OCI-LY3 (cell line): ENCODE measurements at regions not wholly inside any gene's neighbourhood (a gene's known extent, or its start where the extent isn't known, plus 50 kb on each side); places are given as distances from the start of the nearest gene placed in this dataset.

ENCODE experiments used
- H2AFZ ChIP-seq: fragments of 200-600, 300-600 bp; shearing (Covaris generic); 2 replicates; pipeline ENCODE4 v1.6.0; 2014; ENCODE audit warnings: antibody characterized with exemption, low read depth, low read length
- H3K27ac ChIP-seq: fragments of 200-600, 300-600 bp; sonication (generic); 2 replicates; pipeline ENCODE4 v1.5.1; 2014; ENCODE audit warnings: mild to moderate bottlenecking, low read length, moderate library complexity, mixed read lengths
- H3K27me3 ChIP-seq: fragments of 200-600, 300-600 bp; sonication (generic); 2 replicates; pipeline ENCODE4 v1.6.1; 2014; ENCODE audit warnings: low read depth, low read length, mixed read lengths
- H3K36me3 ChIP-seq: fragments of 200-600, 300-600 bp; sonication (generic); replicated peaks from 2 replicates; pipeline ENCODE3; 2014; ENCODE audit warnings: low read depth, low read length, mixed read lengths
- H3K4me1 ChIP-seq: fragments of 300-600, 200-600 bp; sonication (generic); 2 replicates; pipeline ENCODE4 v1.6.1; 2014; ENCODE audit warnings: low read length, mixed read lengths
- H3K4me2 ChIP-seq: fragments of 200-600, 300-600 bp; sonication (generic); 2 replicates; pipeline ENCODE4 v1.6.1; 2014; ENCODE audit warnings: low read length, mixed read lengths
- H3K4me3 ChIP-seq: fragments of 300-600, 200-600 bp; sonication (generic); 2 replicates; pipeline ENCODE4 v1.5.1; 2014; ENCODE audit warnings: antibody characterized with exemption, mild to moderate bottlenecking, low read length, moderate library complexity
- H3K79me2 ChIP-seq: fragments of 300-600, 200-600 bp; shearing (Covaris generic); 2 replicates; pipeline ENCODE4 v1.6.1; 2014; ENCODE audit warnings: mild to moderate bottlenecking, low read length, mixed read lengths
- H3K9ac ChIP-seq: fragments of 300-600, 200-600 bp; shearing (Covaris generic); 2 replicates; pipeline ENCODE4 v1.6.0; 2014; ENCODE audit warnings: mild to moderate bottlenecking, low read length, moderate library complexity
- H3K9me3 ChIP-seq: fragments of 200-600, 300-600 bp; shearing (Covaris generic); 2 replicates; pipeline ENCODE4 v1.6.1; 2014; ENCODE audit warnings: low read length, mixed read lengths; ENCODE audit not compliant: insufficient read depth
- H4K20me1 ChIP-seq: fragments of 200-600, 300-600 bp; sonication (generic); 2 replicates; pipeline ENCODE4 v1.6.1; 2016; ENCODE audit warnings: low read length, mixed read lengths; ENCODE audit not compliant: insufficient read depth
- CTCF ChIP-seq: fragments of 200-600, 300-600 bp; sonication (generic); IDR thresholded peaks from 2 replicates; pipeline ENCODE4 v1.5.1; 2014; ENCODE audit warnings: antibody characterized with exemption, low read length, low read depth
- EZH2phosphoT487 ChIP-seq: fragments of 200-600 bp; shearing (Covaris generic); IDR thresholded peaks from 2 replicates; pipeline ENCODE4 v1.6.1; 2018; ENCODE audit warnings: antibody characterized with exemption, mixed run types, low read depth

- H3K4me1 ChIP-seq: peaks cover 38% of the 10 kb centered on the region
- H4K20me1 ChIP-seq: no peaks in the 10 kb centered on the region
- no peak overlapping the region for H3K9ac ChIP-seq
- H3K4me3 ChIP-seq: no peak overlapping the region
- H3K36me3 ChIP-seq: no peaks in the 10 kb centered on the region
- TF ChIP-seq CTCF: no peak
- H3K27ac ChIP-seq: no peak overlapping the region
- H3K4me2 ChIP-seq: no peak overlapping the region
- no peak overlapping the region for H2AFZ ChIP-seq
- H3K9me3 ChIP-seq: peaks cover 7% of the 10 kb centered on the region; the same call in 1 of the 2 replicates
- peaks cover 13% of the 10 kb centered on the region; the same call in 1 of the 2 replicates for H3K27me3 ChIP-seq
- no peaks in the 10 kb centered on the region for H3K79me2 ChIP-seq
Measured at GRCh38 chr1:239023732-239024360, 362.5 kb upstream of the CHRM3 start.

GRCh38 chr1:239016337-239016736 lies 370.0 kb upstream of the CHRM3 start:
- Histone ChIP-seq H3K27ac (no peak overlapping the region), H3K79me2 (no peaks in the 10 kb centered on the region), H3K4me1 (peaks cover 5% of the 10 kb centered on the region; the same call in 1 of the 2 replicates), H3K4me2 (no peak overlapping the region), H2AFZ (no peak overlapping the region), H3K9me3 (no peaks in the 10 kb centered on the region), H3K36me3 (no peaks in the 10 kb centered on the region), H3K27me3 (no peaks in the 10 kb centered on the region), H3K4me3 (no peak overlapping the region), H3K9ac (no peak overlapping the region), H4K20me1 (no peaks in the 10 kb centered on the region)
- TF ChIP-seq CTCF: no peak
- no peak for TF ChIP-seq EZH2phosphoT487

- Histone ChIP-seq H3K27me3 (no peaks in the 10 kb centered on the region), H3K27ac (no peak overlapping the region), H3K4me3 (no peak overlapping the region), H3K9me3 (no peaks in the 10 kb centered on the region), H3K4me1 (peaks cover 3% of the 10 kb centered on the region; the same call in 1 of the 2 replicates), H3K79me2 (no peaks in the 10 kb centered on the region), H3K9ac (no peak overlapping the region), H3K4me2 (no peak overlapping the region), H3K36me3 (no peaks in the 10 kb centered on the region), H4K20me1 (no peaks in the 10 kb centered on the region), H2AFZ (no peak overlapping the region)
- TF ChIP-seq CTCF (no peak), EZH2phosphoT487 (no peak)
Measured at GRCh38 chr1:239011382-239011781, 375.0 kb upstream of the CHRM3 start.

GRCh38 chr1:239008568-239008967 lies 377.8 kb upstream of the CHRM3 start:
- no peaks in the 10 kb centered on the region for H3K79me2 ChIP-seq
- TF ChIP-seq CTCF: no peak
- no peak for TF ChIP-seq EZH2phosphoT487
- H3K27ac ChIP-seq: no peak overlapping the region
- no peaks in the 10 kb centered on the region for H3K27me3 ChIP-seq
- no peak overlapping the region for H3K9ac ChIP-seq
- H3K4me3 ChIP-seq: no peak overlapping the region
- H3K4me1 ChIP-seq: no peaks in the 10 kb centered on the region
- H4K20me1 ChIP-seq: no peaks in the 10 kb centered on the region
- H2AFZ ChIP-seq: no peak overlapping the region
- H3K36me3 ChIP-seq: no peaks in the 10 kb centered on the region
- no peak overlapping the region for H3K4me2 ChIP-seq
- H3K9me3 ChIP-seq: no peaks in the 10 kb centered on the region
